Right lobe of liver (tissue), 4 donors: ENCODE measurements at regions not wholly inside any gene's neighbourhood (a gene's known extent, or its start where the extent isn't known, plus 50 kb on each side); places are given as distances from the start of the nearest gene placed in this dataset.

Experiments
- POLR2A ChIP-seq: fragments of 450-650 bp; IDR thresholded peaks from one replicate; pipeline ENCODE4 v1.6.1; 2017; ENCODE audit warnings: antibody characterized with exemption, mild to moderate bottlenecking
- TF ChIP-seq, protein P1 (sequence below), 4 donors: fragments of 200-600 bp in 3 of 4; fragments of 450-650 bp in 1 of 4; IDR thresholded peaks; one replicate each; pipeline versions ENCODE4 v1.5.1 to v1.8.0; 2016 to 2022; ENCODE audit warnings: antibody characterized with exemption in 4 of 4, mild to moderate bottlenecking in 2 of 4
- donor health status: DM: no; HTN: no; CAD: no.
- donor health status: DM: no; HTN: no; CAD: no.
- donor health status: DM: no; HTN: yes; CAD: no.

DNA sequence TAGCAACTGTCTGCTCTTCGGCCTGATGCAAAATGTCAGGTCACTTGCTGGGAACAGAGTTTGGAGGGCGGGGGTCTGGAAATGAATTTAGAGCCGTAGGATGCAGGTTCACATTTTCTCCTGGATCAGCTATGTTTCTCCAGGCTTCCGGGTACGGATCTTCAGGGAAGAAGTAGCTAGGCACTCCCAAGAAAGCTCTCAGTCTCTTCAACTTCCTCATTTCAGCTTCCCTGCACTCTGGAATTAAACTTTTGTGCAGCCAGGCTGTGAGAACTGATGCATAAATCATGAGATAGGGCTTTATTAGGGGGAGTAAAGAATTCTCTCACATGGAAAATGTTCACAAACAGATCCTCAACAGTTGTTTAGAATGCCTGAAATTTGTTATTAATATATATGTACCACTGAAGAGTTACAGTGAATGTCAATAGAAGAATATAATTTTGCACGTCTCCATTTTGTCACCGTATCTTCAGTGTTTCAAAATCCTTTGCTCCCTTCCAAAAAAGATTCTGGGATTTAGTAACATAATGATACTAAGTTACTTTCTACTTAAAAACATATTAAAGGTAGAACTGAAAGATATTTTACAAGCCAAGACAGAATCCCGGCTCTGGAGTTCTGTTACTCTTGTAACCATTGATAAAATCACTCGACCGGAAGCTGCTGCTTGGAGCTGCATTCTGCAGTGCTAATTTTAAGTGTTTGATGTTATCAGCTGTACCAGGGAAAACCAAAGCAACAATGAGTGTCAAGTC lies 178.5 kb upstream of the P2RY1 start:
- TF ChIP-seq, protein P1, sequence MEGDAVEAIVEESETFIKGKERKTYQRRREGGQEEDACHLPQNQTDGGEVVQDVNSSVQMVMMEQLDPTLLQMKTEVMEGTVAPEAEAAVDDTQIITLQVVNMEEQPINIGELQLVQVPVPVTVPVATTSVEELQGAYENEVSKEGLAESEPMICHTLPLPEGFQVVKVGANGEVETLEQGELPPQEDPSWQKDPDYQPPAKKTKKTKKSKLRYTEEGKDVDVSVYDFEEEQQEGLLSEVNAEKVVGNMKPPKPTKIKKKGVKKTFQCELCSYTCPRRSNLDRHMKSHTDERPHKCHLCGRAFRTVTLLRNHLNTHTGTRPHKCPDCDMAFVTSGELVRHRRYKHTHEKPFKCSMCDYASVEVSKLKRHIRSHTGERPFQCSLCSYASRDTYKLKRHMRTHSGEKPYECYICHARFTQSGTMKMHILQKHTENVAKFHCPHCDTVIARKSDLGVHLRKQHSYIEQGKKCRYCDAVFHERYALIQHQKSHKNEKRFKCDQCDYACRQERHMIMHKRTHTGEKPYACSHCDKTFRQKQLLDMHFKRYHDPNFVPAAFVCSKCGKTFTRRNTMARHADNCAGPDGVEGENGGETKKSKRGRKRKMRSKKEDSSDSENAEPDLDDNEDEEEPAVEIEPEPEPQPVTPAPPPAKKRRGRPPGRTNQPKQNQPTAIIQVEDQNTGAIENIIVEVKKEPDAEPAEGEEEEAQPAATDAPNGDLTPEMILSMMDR (IDR thresholded peaks at IDR 0.05): no peak
- TF ChIP-seq POLR2A: no peak
